Activated naive CD8-positive, alpha-beta T cell treated with anti-CD3 and anti-CD28 coated beads, Interleukin-2, amount 50 U/mL, for 24 hours (primary cell): ENCODE measurements at regions not wholly inside any gene's neighbourhood (a gene's known extent, or its start where the extent isn't known, plus 50 kb on each side); places are given as distances from the start of the nearest gene placed in this dataset.
A peak's percentile ranks its signal among the peaks of the same experiment; 100 is the strongest.

Experiments
- ATAC-seq: fragments of 150-1000 bp; cut with Tn5 transposase; one replicate; pipeline ENCODE4 v1.10.0; 2021
- DNase-seq: peaks from one replicate; pipeline ENCODE4 v3.0.0; 2021
- H3K27ac Mint-ChIP-seq: one replicate; pipeline ENCODE4 v1.8.0; 2021; ENCODE audit warnings: mild to moderate bottlenecking, mixed read lengths
- H3K27me3 Mint-ChIP-seq: one replicate; pipeline ENCODE4 v1.8.0; 2021; ENCODE audit warnings: mixed read lengths
- H3K36me3 Mint-ChIP-seq: one replicate; pipeline ENCODE4 v1.8.0; 2021; ENCODE audit warnings: low read depth, mixed read lengths
- H3K4me1 Mint-ChIP-seq: one replicate; pipeline ENCODE4 v1.8.0; 2021; ENCODE audit warnings: mixed read lengths
- H3K4me3 Mint-ChIP-seq: one replicate; pipeline ENCODE4 v1.8.0; 2021; ENCODE audit warnings: mild to moderate bottlenecking, moderate library complexity, mixed read lengths
- H3K9me3 Mint-ChIP-seq: one replicate; pipeline ENCODE4 v1.8.0; 2021; ENCODE audit warnings: mixed read lengths

- no peak for DNase-seq
- Mint-ChIP-seq H3K36me3 (no peaks in the 10 kb centered on the region), H3K9me3 (no peaks in the 10 kb centered on the region), H3K4me3 (no peak overlapping the region), H3K4me1 (no peaks in the 10 kb centered on the region), H3K27me3 (no peaks in the 10 kb centered on the region), H3K27ac (no peak overlapping the region)
- no peak for ATAC-seq
Observed at GRCh38 chr5:84685121-84685894, 300.6 kb upstream of the EDIL3 start.

DNA sequence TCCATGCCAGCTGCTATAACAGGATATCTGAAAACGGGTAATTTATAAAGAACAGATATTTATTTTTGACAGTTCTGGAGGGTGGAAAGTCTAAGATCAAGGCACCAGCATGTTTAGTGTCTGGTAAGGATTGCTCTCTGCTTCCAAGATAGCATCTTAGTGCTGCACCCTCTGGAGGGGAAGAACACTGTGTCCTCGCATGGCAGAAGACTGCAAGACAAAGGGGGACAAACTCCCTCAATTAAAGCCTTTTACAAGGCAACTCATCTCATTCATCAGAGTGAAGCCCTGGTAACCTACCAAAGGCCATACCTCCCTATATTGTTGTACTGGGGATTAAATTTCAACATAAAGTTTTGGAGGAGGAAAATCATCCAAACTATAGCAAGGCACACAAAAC, 298.9 kb upstream of the EDIL3 start:
- H3K4me1 Mint-ChIP-seq = no peaks in the 10 kb centered on the region

GRCh38 chr5:84682531-84682930, 297.9 kb upstream of the EDIL3 start:
- Mint-ChIP-seq H3K4me3 (no peak overlapping the region), H3K27ac (no peak overlapping the region), H3K4me1 (no peaks in the 10 kb centered on the region), H3K27me3 (no peaks in the 10 kb centered on the region), H3K9me3 (no peaks in the 10 kb centered on the region), H3K36me3 (no peaks in the 10 kb centered on the region)
- ATAC-seq (no peak), DNase-seq (no peak)

More for the DNA sequence above, 298.9 kb upstream of the EDIL3 start:
- H3K4me3 Mint-ChIP-seq = no peak overlapping the region
- DNase-seq (no peak), ATAC-seq (no peak)
- H3K9me3 Mint-ChIP-seq = no peaks in the 10 kb centered on the region
- no peaks in the 10 kb centered on the region for H3K36me3 Mint-ChIP-seq
- no peak overlapping the region for H3K27ac Mint-ChIP-seq
- no peaks in the 10 kb centered on the region for H3K27me3 Mint-ChIP-seq

GRCh38 chr5:84680908-84681307, 296.2 kb upstream of the EDIL3 start:
- DNase-seq = no peak
- no peaks in the 10 kb centered on the region for H3K27me3 Mint-ChIP-seq

DNA sequence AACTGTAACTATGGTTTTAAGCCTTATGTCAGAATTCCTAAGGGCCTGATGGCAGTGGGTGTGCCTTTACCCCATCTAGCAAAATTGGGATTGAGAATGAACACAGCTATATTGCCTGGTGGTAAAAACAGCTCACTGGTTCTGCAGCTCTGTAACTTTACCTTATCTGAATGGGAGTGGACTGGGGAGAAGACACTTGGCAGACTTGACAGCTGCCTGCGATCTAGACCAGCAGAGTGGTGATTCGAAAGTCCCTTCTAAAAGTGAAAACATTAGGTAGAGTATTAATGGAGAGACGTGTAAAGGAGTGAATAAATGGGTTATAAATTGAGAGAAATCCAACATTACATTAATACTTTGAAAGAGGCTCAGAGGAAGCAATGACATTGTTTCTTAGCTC, 289.1 kb upstream of the EDIL3 start:
- no peak overlapping the region for H3K27ac Mint-ChIP-seq
- H3K27me3 Mint-ChIP-seq = no peaks in the 10 kb centered on the region
- no peaks in the 10 kb centered on the region for H3K4me1 Mint-ChIP-seq
- H3K36me3 Mint-ChIP-seq = no peaks in the 10 kb centered on the region
- no peak for ATAC-seq
- H3K4me3 Mint-ChIP-seq = no peak overlapping the region
- H3K9me3 Mint-ChIP-seq = peaks cover 14% of the 10 kb centered on the region
- DNase-seq = no peak

More at GRCh38 chr5:84680908-84681307, 296.2 kb upstream of the EDIL3 start:
- Mint-ChIP-seq H3K4me3 (no peak overlapping the region), H3K9me3 (no peaks in the 10 kb centered on the region), H3K36me3 (no peaks in the 10 kb centered on the region), H3K27ac (no peak overlapping the region), H3K4me1 (no peaks in the 10 kb centered on the region)
- no peak for ATAC-seq

GRCh38 chr5:84667576-84667975, 282.9 kb upstream of the EDIL3 start:
- H3K27me3 Mint-ChIP-seq = no peaks in the 10 kb centered on the region
- no peaks in the 10 kb centered on the region for H3K4me1 Mint-ChIP-seq
- H3K4me3 Mint-ChIP-seq = no peak overlapping the region
- no peaks in the 10 kb centered on the region for H3K36me3 Mint-ChIP-seq
- DNase-seq (no peak), ATAC-seq (no peak)
- peaks cover 17% of the 10 kb centered on the region for H3K9me3 Mint-ChIP-seq
- no peak overlapping the region for H3K27ac Mint-ChIP-seq

GRCh38 chr5:84650429-84650828, 265.7 kb upstream of the EDIL3 start:
- H3K4me1 Mint-ChIP-seq = no peaks in the 10 kb centered on the region
- H3K4me3 Mint-ChIP-seq = no peak overlapping the region
- H3K27ac Mint-ChIP-seq = no peak overlapping the region
- DNase-seq (no peak), ATAC-seq (no peak)
- H3K36me3 Mint-ChIP-seq = no peaks in the 10 kb centered on the region
- H3K27me3 Mint-ChIP-seq = no peaks in the 10 kb centered on the region
- H3K9me3 Mint-ChIP-seq = peaks cover 9% of the 10 kb centered on the region

DNA sequence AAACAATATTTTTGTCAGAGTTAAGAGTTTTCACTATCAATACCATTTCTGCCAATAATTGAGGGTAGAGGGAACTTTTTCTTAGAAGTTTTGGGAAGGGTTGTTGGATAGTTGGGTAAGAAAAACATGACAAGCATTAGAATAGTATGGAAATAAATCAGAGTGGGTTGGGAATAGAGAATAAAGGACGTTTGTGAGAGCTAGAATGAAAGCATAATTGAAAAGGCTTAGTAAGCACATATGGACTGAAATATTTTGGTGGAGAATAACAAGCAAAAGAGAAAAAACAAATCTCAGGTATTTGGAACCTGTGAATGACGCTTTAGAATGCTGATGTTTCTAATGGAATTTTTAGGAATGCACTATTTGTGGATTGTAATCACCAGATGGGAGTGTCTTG, 262.9 kb upstream of the EDIL3 start:
- Mint-ChIP-seq H3K27me3 (no peaks in the 10 kb centered on the region), H3K9me3 (peaks cover 9% of the 10 kb centered on the region), H3K4me1 (no peaks in the 10 kb centered on the region), H3K36me3 (no peaks in the 10 kb centered on the region), H3K4me3 (no peak overlapping the region), H3K27ac (no peak overlapping the region)
- DNase-seq (no peak), ATAC-seq (no peak)

DNA sequence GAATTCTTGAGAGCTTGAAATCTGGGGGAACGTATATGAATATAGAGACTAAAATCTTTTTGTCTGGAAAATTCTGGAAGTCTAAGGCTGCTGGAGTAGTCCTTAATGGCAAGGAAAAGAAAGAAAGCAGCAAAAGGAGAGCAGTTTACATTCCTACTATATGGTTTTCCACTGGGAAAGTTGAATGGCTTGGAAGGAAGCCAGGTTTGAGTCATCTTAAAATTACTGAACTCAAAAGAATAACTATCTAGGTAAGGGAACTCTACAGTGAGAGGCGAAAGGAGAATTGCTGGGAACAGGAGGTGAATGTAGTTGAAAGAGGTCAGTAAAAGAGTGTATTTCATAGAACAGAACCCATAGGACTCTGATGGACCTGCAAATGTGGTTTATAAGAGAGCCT, 258.1 kb upstream of the EDIL3 start:
- ATAC-seq (no peak), DNase-seq (no peak)
- H3K27me3 Mint-ChIP-seq = no peaks in the 10 kb centered on the region

GRCh38 chr5:84642324-84642723, 257.6 kb upstream of the EDIL3 start:
- H3K27me3 Mint-ChIP-seq = no peaks in the 10 kb centered on the region
- no peak overlapping the region for H3K4me3 Mint-ChIP-seq
- no peak overlapping the region for H3K27ac Mint-ChIP-seq
- no peak for DNase-seq
- peaks cover 3% of the 10 kb centered on the region for H3K9me3 Mint-ChIP-seq
- H3K36me3 Mint-ChIP-seq = no peaks in the 10 kb centered on the region
- no peak for ATAC-seq
- H3K4me1 Mint-ChIP-seq = no peaks in the 10 kb centered on the region

More for the DNA sequence above, 258.1 kb upstream of the EDIL3 start:
- Mint-ChIP-seq H3K4me3 (no peak overlapping the region), H3K4me1 (no peaks in the 10 kb centered on the region), H3K27ac (no peak overlapping the region), H3K36me3 (no peaks in the 10 kb centered on the region), H3K9me3 (peaks cover 8% of the 10 kb centered on the region)

DNA sequence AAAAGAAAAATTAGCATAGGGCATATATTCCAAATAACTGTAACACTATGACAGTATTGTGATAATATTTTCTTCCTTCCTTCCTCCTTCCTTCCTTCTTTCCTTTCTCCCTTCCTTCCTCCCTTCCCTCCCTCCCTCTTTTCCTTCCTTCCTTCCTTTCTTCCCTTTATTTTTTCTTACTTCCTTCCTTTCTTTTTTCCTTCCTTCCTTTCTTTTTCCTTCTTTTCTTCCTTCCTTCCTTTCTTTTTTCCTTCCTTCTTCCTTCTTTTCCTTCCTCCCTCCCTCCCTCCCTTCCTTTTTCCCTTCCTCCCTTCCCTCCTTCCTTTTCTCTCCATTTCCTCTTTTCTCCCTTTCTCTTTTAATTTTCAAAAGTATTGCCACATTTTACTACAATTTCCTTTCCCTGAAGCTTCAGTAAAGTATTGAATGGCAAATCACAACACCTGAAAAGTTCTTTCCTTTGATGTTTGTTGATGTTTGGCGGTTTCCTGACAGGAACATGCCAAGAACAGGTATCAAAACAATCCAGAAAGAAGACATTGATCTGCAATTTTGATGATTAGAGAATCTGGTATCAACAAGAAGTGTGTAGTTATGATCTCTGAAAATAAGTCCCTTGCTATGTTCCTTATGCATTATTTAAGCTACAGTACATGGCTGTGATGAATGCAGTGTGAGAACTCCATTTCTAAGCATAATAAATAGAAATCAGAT, 253.1 kb upstream of the EDIL3 start:
- no peaks in the 10 kb centered on the region for H3K27me3 Mint-ChIP-seq

GRCh38 chr5:84635235-84636055, 250.8 kb upstream of the EDIL3 start:
- no peak overlapping the region for H3K4me3 Mint-ChIP-seq
- ATAC-seq (peak; percentile 40), DNase-seq (no peak)
- no peaks in the 10 kb centered on the region for H3K4me1 Mint-ChIP-seq
- no peaks in the 10 kb centered on the region for H3K27me3 Mint-ChIP-seq
- no peaks in the 10 kb centered on the region for H3K36me3 Mint-ChIP-seq
- no peak overlapping the region for H3K27ac Mint-ChIP-seq
- no peaks in the 10 kb centered on the region for H3K9me3 Mint-ChIP-seq

More for the DNA sequence above, 253.1 kb upstream of the EDIL3 start:
- H3K9me3 Mint-ChIP-seq = no peaks in the 10 kb centered on the region
- H3K27ac Mint-ChIP-seq = no peak overlapping the region
- DNase-seq (no peak), ATAC-seq (no peak)
- no peak overlapping the region for H3K4me3 Mint-ChIP-seq
- H3K4me1 Mint-ChIP-seq = no peaks in the 10 kb centered on the region
- H3K36me3 Mint-ChIP-seq = no peaks in the 10 kb centered on the region

GRCh38 chr5:84634256-84634655, 249.6 kb upstream of the EDIL3 start:
- Mint-ChIP-seq H3K4me1 (no peaks in the 10 kb centered on the region), H3K4me3 (no peak overlapping the region), H3K27ac (no peak overlapping the region), H3K27me3 (no peaks in the 10 kb centered on the region), H3K36me3 (no peaks in the 10 kb centered on the region), H3K9me3 (no peaks in the 10 kb centered on the region)
- DNase-seq = no peak
- ATAC-seq = no peak

- no peak for DNase-seq
- Mint-ChIP-seq H3K27me3 (no peaks in the 10 kb centered on the region), H3K4me1 (no peaks in the 10 kb centered on the region), H3K27ac (no peak overlapping the region), H3K9me3 (no peaks in the 10 kb centered on the region), H3K4me3 (no peak overlapping the region), H3K36me3 (no peaks in the 10 kb centered on the region)
- ATAC-seq = no peak
Observed at GRCh38 chr5:84632418-84632817, 247.7 kb upstream of the EDIL3 start.

DNA sequence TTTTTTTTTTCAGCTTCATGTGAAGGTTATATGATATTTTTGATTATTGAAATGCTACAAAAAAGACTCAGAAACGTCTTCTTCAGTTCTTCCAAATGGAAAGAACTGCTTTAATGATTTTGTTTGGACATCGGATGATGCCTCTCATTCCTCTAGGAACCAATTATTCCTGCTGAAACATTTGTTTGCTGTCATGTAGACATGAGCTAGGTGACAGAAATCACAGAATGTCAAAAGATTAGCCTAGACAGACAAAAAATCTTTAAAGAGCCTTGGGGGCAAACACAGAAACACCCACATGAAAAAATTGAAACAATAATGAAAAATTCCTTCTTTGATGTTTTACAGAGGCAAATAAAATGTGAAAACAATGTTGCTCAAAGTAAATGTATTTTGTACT, 244.2 kb upstream of the EDIL3 start:
- H3K4me3 Mint-ChIP-seq = no peak overlapping the region
- H3K36me3 Mint-ChIP-seq = no peaks in the 10 kb centered on the region
- H3K27ac Mint-ChIP-seq = no peak overlapping the region
- H3K4me1 Mint-ChIP-seq = peaks cover 4% of the 10 kb centered on the region
- no peaks in the 10 kb centered on the region for H3K9me3 Mint-ChIP-seq
- ATAC-seq (no peak), DNase-seq (no peak)
- H3K27me3 Mint-ChIP-seq = no peaks in the 10 kb centered on the region
